Vagina (tissue), 2 donors: ENCODE measurements at regions not wholly inside any gene's neighbourhood (a gene's known extent, or its start where the extent isn't known, plus 50 kb on each side); places are given as distances from the start of the nearest gene placed in this dataset.

Experiments
- POLR2A ChIP-seq, 2 donors: fragments of 450-650 bp; IDR thresholded peaks; one replicate each; pipeline ENCODE4 v1.6.1; 2017; ENCODE audit warnings: antibody characterized with exemption in 2 of 2, mild to moderate bottlenecking in 2 of 2, moderate library complexity in 2 of 2
- TF ChIP-seq, protein P1 (sequence below), 3 experiments: fragments of 450-650 bp in 2 of 3; fragments of 200-600 bp in 1 of 3; sonication (generic) in 1 of 3; IDR thresholded peaks; one replicate each; pipeline ENCODE4 v1.5.1; 2017 to 2019; ENCODE audit warnings: antibody characterized with exemption in 3 of 3, mild to moderate bottlenecking in 2 of 3, moderate library complexity in 2 of 3

DNA sequence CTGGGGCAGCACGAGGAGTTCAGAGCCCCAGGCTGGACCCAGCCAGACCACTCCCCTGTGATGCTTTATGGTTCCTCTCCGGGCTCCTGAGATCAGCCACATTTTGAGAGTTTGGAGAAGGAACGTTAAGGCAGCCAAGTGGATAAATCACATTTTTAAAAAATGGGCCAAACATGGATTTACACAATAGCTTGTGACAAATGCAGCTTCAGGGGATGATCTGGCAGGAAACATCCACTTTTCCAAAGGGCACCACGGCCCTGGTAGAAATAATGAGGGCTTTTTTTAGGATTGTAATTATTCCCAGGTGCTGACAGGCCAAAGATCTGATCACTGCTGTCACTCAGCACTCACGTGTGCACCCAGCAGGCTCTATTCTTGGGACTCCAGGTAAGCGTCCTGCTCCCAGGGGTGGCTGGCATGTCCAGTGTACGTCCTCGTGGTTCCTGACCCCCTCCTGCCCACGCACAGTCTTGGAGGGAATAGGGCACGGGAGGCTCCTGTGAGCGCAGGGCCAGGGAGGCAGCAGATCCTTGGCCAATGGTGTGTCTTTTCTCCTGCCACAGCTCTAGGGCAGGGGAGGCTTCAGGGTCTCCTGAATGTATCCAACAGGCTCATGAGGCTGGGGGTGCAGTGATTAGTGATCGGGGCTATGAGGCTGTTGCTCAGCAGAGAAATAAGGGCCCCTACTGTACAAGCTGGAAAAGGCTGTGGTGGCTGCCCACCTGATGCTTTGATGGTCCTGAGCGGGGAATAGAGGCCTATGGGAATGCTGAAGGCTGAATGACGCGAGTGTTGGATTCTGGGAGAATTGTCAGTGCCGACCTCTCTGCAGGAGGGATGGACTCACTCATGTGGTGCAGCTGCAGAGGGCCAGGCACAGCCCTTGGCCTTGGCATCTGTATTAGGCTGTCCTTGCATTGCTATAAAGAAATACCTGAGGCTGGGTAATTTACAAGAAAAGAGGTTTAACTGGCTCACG is 415.7 kb downstream of the PTPRU start:
- TF ChIP-seq, protein P1, sequence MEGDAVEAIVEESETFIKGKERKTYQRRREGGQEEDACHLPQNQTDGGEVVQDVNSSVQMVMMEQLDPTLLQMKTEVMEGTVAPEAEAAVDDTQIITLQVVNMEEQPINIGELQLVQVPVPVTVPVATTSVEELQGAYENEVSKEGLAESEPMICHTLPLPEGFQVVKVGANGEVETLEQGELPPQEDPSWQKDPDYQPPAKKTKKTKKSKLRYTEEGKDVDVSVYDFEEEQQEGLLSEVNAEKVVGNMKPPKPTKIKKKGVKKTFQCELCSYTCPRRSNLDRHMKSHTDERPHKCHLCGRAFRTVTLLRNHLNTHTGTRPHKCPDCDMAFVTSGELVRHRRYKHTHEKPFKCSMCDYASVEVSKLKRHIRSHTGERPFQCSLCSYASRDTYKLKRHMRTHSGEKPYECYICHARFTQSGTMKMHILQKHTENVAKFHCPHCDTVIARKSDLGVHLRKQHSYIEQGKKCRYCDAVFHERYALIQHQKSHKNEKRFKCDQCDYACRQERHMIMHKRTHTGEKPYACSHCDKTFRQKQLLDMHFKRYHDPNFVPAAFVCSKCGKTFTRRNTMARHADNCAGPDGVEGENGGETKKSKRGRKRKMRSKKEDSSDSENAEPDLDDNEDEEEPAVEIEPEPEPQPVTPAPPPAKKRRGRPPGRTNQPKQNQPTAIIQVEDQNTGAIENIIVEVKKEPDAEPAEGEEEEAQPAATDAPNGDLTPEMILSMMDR (IDR thresholded peaks at IDR 0.05), result no peak
- no peak for TF ChIP-seq POLR2A (IDR thresholded peaks at IDR 0.05)
